Endothelial cell of umbilical vein (primary cell): ENCODE measurements at regions not wholly inside any gene's neighbourhood (a gene's known extent, or its start where the extent isn't known, plus 50 kb on each side); places are given as distances from the start of the nearest gene placed in this dataset.

ENCODE experiments used
- EZH2 ChIP-seq: IDR thresholded peaks from 2 replicates; pipeline ENCODE4 v1.6.1; 2012; ENCODE audit warnings: borderline replicate concordance, low read depth, mild to moderate bottlenecking, moderate library complexity, low read length, inconsistent platforms; ENCODE audit not compliant: severe bottlenecking
- FOS ChIP-seq: IDR thresholded peaks from 2 replicates; pipeline ENCODE4 v1.6.1; 2011; ENCODE audit warnings: mild to moderate bottlenecking, low read length, moderate library complexity, borderline replicate concordance; ENCODE audit not compliant: insufficient read depth
- GATA2 ChIP-seq: IDR thresholded peaks from 2 replicates; pipeline ENCODE4 v1.7.0; 2011; ENCODE audit warnings: low read depth, mild to moderate bottlenecking, moderate library complexity, mixed read lengths, low read length; ENCODE audit not compliant: insufficient read length, insufficient read depth
- POLR2A ChIP-seq: IDR thresholded peaks from 2 replicates; pipeline ENCODE4 v1.6.1; 2012; ENCODE audit warnings: low read depth, mild to moderate bottlenecking, control low read depth, low read length
- POLR2AphosphoS5 ChIP-seq: IDR thresholded peaks from 2 replicates; pipeline ENCODE4 v1.6.1; 2012; ENCODE audit warnings: low read depth, mild to moderate bottlenecking, control low read depth, low read length, moderate library complexity; ENCODE audit not compliant: insufficient read depth
- TF ChIP-seq, protein P1 (sequence below), 2 donors: IDR thresholded peaks; 1 replicate in 1 of 2; 2 replicates in 1 of 2; pipeline ENCODE4 v1.5.1; 2011; ENCODE audit warnings: low read length in 2 of 2, mild to moderate bottlenecking in 2 of 2, moderate library complexity in 2 of 2, control low read depth in 1 of 2, inconsistent platforms in 1 of 2, low read depth in 1 of 2; ENCODE audit not compliant: insufficient read depth in 1 of 2; ENCODE audit errors: extremely low read depth in 1 of 2
- TF ChIP-seq, protein P2 (sequence below): IDR thresholded peaks from 2 replicates; pipeline ENCODE4 v1.6.1; 2011; ENCODE audit not compliant: insufficient read depth, insufficient read length

DNA sequence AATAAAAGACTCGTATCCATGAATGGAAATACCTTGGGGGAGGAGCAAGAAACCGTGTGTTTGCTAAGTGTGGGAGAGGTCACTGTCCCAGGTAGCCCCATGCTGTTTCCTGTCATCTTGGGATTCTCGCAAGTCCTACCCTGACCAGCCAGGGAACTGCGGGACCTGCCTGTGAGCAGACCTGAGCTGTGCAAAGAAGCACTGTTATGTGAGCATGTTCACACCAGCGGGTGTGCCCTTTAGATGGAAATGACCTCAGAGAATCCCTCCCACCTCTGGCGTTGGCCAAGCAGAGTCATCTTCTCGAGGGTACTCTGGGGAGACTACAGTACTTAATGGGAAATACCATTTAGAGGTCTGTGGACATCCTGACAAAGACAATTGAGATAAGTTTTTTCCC, 127.0 kb upstream of the MON1B start:
- TF ChIP-seq EZH2 (no peak), GATA2 (no peak), POLR2A (no peak), FOS (no peak), POLR2AphosphoS5 (no peak)
- TF ChIP-seq, protein P1, sequence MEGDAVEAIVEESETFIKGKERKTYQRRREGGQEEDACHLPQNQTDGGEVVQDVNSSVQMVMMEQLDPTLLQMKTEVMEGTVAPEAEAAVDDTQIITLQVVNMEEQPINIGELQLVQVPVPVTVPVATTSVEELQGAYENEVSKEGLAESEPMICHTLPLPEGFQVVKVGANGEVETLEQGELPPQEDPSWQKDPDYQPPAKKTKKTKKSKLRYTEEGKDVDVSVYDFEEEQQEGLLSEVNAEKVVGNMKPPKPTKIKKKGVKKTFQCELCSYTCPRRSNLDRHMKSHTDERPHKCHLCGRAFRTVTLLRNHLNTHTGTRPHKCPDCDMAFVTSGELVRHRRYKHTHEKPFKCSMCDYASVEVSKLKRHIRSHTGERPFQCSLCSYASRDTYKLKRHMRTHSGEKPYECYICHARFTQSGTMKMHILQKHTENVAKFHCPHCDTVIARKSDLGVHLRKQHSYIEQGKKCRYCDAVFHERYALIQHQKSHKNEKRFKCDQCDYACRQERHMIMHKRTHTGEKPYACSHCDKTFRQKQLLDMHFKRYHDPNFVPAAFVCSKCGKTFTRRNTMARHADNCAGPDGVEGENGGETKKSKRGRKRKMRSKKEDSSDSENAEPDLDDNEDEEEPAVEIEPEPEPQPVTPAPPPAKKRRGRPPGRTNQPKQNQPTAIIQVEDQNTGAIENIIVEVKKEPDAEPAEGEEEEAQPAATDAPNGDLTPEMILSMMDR (IDR thresholded peaks at IDR 0.05; ENCODE audit: extremely low read depth in 1 of 2, insufficient read depth in 1 of 2, low read depth in 1 of 2, low read length in 2 of 2): no peak
- TF ChIP-seq, protein P2, sequence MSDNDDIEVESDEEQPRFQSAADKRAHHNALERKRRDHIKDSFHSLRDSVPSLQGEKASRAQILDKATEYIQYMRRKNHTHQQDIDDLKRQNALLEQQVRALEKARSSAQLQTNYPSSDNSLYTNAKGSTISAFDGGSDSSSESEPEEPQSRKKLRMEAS: no peak
